NAMALWA (cell line): ENCODE measurements at regions not wholly inside any gene's neighbourhood (a gene's known extent, or its start where the extent isn't known, plus 50 kb on each side); places are given as distances from the start of the nearest gene placed in this dataset.

Experiments
- DNase-seq: peaks from one replicate; pipeline ENCODE4 v3.0.0-alpha.2; 2015; ENCODE audit warnings: low spot score

DNA sequence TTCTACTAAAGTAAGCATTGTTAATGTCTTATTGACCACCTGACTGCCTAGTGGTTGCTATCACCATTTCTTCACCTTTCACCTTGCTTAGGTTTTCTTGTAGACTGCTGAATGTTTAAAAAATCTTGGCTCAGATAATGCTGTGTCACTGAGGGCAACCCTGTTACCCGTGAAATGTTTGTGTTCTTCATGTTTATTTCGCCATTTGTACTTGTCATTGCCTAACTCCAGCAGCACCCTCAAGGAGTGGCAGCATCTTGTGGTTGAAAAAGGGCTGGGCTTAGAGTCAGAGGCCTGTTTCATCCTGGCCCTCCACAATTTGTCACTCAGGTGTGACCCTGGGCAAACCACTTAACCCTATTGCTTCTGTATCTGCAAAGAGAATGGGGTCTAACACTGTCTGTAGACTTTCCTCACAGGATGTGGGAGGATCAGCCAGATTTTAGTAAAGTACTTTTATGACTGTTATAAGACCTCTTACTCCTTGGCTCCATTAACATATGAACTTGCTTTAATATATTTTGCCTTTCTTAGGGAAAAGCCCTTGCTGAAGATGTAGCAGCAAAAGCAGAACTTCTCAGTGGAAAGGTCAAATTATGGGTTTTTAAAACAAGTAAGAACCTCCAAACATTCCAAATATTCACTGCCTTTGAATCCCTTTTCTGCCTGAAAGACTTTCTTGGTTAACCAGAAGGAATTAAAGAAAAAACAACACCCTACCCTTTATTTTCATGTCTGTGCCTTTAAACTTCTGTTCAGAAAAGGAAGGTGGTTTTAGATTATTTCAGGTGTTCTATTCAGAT, 154.5 kb upstream of the C11orf87 start:
- no peak for DNase-seq

DNA sequence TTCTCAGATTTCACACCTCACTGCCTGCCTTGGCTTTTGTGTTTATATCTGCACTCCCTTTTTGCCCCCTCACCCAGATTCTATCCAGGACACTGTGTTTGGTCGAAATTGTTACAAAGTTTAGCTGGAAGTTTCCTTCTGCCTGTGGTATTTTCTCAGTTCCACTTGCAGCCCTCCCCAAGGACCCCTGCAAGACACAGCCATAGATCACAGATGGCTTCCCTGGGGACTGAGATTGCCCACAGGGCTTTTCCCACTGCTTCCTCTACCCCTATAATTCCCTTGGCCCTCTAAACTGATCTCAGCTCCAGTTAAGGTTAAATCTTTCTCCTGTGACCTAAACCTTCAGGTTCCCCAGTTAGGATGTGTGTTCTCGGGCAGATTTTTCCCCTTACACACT, 146.1 kb upstream of the C11orf87 start:
- no peak for DNase-seq

DNA sequence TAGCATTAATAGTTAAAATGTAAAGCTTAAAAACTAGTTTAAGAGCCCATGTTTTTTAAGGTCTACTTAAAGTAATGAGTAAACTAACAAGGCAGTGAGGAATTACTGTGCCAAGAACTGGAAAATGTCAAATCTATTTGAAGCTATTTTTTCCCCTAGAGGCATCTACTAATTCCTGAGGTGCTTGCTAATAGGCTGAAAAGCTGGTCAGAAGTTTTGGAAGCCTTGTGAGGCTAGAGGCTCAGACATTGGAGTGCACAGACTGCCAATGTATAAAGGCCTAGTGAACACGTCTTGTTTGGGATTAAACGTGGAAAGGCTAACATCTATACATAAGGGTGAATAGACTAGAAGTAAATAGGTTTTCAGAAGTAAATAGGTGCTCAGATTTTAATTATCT, 136.5 kb upstream of the C11orf87 start:
- DNase-seq: no peak

DNA sequence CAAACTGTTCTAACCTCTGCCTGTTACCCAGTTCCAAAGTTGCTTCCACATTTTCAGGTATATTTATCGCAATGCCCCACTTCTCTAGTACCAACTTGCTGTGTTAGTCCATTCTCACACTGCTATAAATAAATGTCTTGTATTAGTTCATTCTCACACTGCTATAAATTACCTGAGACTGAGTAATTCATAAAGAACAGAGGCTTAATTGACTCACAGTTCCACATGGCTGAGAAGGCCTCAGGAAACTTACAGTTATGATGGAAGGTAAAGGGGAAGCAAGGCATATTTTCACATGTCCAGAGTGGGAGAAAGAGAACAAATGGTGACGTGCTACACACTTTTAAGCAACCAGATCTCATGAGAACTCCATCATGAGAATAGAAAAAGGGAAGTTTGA, 130.4 kb upstream of the C11orf87 start:
- no peak for DNase-seq

DNA sequence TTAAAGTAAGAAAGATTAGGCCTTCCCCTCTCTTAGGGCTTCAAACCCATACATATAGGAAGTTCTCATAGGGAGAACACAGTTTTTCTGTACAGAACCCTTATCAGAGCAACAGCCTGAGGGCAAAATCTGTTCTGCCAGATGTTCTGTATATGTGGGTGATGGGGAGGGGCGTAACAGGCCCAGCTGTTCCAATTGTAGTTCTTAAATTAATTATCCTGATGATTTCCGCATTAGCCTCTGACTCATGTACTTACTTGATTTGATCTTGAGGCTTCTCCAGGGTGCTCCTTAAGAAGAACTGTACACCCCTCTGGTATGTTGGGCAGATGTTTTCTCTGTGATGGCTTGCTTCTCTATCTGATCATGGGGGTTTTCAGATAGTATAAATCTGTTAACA, 123.1 kb upstream of the C11orf87 start:
- DNase-seq: no peak

DNA sequence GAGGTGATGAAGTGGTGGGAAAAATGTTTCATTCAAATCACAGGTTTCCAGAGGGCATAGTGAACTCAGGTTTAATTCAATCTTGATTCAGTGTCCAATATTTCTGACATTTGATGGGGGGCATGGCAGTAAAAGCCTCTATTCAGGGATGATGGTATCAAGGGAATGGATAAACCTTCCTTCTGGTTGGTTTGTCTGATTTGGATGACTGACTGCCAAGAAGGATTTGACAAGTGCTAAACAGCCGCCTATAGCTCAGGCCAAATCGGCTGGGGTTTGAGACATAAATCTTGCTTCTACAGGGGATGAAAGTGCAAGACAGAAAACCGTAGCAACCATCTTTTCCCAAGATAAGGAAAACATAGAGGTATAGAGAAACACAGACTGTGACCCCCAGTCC, 121.8 kb upstream of the C11orf87 start:
- no peak for DNase-seq

DNA sequence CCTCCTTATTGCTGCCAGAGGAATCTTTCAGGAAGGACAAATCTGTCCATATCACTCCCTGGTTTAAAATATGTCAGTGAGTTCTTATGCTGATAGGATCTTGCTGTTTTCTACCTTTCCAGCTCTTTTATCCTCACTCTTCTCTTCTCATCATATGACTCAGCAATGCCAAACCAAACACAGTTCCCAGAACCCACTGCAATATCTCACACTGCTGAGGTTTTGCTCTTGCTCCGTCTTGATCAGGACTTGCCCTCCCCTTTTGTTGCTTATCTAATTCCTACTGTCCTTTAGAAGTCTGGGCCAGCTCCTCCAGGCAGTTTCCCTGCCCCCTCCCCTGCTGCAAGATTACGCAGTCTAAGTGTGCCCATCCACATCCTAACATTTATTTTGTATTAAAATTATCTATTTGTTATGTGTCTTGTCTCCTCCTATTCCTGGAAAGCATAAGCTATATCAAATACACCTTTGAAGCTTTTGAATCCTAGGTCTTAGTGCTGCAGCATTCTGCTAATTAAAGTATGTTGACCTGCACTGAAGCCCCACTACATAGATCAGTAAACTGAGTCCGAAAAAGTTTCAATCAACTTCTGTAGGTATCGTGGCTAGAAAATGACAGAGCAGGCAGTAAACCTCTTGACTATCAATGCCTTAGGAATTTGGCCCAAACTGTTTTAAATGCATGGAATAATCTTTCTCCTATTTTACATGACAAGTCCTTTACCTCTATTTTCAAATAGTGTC, 119.2 kb upstream of the C11orf87 start:
- DNase-seq: no peak

DNA sequence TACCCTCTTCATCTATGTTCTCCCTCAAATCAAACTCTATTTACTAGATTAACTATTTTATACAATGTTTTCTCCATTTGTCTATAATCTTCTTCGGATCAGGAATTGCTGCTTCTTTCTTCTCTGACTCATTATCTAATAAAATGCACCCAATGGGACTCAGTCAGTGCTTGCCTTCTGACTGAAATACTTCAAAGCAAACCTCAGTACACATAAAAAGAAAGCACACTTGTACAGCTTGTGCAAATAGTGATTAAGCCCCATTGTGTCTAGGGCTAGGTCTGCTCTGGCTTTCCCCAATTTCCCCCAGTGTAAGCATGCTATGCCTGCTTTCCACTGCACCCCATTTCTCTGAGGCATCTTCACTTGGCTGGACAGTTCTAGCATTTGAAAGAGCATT, 118.6 kb upstream of the C11orf87 start:
- DNase-seq: no peak

DNA sequence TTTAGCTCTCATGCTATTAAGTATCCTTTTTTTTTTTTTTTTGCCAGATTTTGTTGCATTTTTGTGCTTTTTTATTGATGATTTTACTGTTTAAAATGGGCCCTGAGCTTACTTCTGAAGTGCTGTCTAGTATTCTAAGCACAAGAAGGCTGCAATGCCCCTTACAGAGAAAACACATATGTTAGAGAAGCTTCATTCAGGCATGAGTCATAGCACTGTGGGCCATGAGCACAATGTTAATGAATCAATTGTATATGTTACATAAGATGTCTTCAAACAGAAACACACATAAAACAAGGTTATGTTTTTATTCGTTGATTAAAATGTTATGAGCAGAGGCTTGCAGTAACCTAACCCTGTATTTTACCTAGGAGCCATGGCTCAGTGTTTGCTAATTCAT, 117.8 kb upstream of the C11orf87 start:
- no peak for DNase-seq

DNA sequence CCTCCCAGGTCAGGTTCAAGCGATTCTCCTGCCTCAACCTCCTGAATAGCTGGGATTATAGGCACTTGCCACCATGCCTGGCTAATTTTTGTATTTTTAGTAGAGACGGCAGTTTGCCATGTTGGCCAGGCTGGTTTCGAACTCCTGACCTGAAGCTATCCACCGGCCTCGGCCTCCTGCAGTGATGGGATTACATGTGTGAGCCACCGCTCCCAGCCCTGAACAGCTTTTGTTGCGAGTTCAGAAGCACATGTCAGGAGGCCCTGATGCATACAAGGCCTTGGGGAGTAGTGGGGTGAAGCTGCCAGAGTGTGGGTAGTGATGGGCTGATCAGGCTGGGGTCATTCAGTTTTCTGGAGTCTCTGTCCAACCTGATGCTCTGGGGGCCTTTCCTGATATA, 117.0 kb upstream of the C11orf87 start:
- DNase-seq: no peak

DNA sequence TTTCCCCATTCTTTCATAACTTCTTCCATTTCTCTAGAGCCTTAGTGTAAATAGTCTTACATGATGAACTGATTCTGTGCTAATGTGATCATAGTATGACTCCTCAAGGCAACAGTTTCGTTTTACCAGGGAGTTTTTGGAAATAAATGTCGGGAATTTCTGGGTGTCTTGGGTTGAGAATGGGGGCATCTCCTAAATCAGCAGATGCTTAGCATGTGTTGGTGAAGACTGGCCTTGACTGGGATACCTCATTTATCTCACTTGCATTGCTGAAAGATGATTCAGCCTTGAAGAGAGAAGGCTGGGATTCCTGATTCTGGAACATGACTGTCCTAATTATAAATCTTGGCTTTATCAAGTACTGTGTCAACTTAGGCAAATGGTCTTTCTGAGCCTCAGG, 115.7 kb upstream of the C11orf87 start:
- no peak for DNase-seq

DNA sequence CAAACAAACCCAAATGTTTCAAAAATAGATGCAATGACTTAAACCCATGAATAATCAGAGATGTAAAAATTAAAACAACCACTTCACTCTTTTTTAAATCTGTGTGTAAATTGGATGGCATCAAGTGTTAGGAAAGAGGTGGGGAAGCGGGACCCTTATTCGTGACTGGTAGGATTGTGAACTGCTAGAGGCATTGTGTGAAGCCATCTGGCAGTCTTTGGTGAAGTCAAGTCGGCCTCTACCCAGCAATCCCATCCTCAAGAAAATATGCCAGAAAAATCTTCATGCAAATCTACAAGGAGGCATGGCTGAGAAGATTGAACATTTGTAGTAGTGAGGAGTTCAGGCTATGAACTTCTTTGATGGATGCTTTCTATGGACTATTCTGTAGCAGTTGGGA, 114.6 kb upstream of the C11orf87 start:
- DNase-seq: no peak

DNA sequence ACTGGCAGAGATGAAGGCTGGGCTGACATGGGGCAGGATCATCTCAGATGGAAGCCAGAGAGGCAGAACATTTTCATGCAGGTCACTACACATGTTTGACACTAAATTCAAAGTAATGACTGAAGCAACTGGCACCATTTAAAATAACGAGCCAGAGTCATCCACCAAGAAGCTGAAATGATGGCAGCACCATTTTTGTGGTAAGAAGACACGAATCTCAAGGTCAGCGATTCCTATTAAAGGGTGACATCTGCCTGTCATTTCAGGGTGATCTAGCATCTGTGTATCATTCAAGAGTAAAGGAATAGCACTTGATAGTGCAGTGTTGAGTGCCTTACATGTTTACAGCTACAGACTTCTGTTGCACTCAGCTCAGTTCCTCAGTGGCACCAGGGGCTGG, 113.4 kb upstream of the C11orf87 start:
- no peak for DNase-seq

DNA sequence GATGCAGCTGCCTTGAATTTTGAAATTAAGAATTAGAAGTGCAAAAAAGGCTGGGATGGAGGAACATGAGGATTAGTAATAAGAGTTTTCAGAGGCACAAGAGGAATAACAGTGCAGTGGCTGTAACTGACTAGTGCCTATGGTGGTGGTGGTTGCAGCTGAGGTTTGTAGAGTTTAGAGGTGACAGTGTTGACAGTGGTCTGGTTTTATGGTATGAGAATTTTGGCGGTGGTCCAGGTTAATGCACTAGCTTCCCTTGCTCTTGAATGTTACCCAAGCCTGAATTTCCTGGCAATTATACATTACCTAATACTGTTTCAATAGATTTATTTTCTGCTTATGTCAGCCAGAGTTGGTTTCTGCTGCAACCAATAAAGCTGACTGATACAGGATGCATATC, 112.8 kb upstream of the C11orf87 start:
- no peak for DNase-seq

DNA sequence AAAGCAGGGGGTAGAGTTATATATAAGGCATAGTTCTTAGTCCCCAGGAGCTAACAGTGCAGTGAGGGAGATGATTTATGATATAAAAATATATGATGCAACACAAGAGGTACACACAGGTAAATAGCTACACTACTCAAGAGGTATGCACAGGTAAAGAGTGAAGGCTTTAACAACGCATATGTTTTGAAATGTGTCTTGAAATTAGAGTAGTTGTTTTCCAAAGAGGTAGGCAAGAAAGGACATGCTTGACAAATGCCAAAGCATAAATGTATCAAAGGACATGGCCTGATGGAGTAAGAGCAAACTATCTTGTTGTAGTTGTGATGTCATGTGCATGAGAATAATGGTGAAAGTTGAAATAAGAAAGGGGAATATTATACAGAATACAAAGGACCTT, 104.3 kb upstream of the C11orf87 start:
- DNase-seq: no peak

DNA sequence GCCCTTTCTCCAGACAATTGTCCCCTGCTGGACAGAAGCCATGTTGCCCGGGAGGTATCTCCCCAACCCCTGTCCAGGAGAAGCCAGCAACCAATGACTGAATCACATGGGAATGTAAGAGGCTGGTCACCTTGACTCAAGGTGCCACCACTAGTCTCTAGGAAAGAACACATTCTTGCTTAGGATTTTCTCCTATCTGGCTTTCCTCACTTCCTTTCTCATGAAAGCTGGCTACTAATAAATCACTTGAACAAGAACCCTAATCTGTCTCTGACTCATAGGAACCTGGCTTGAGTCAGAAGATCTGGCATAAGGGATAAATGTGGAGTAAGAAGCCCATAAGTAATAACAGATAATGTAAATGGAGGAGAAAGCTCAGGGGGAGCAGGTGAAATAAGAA, 101.4 kb upstream of the C11orf87 start:
- DNase-seq: no peak

DNA sequence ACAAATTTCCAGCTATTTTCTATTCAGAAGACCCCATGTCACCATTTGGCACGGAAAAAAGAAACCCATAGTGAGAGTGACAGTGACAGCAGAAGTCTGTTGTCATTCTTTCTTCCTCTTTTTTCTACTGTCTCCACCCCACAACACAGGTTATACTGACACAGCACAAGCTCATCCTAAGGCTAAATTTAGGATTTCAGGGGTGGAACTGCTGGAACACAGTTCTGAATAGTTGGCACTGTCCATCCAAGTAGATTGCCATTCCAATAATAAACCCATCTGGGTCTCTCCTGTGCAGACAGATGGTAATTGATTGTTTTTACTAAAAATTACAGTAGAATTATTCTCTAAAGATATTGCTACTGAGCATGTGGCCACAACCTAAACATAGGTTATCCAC, 95.2 kb upstream of the C11orf87 start:
- DNase-seq: no peak

DNA sequence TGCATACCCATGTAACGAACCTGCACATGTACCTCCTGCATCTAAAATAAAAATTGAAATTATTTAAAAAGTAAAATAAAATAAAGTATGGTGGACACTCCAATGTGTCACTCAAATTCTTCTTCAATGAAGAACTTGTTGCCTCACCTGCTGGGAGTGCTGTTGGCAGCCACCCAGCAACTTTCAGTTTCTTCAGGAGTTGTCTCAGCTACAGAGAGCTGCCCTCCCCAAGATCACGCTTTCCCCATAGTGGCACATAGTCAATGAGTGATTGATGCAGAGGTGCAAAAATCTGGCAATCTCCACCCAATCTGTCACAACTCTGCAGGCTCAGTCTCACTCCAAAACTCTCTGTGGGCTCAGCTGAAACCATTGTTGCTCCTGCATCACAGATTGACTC, 92.3 kb upstream of the C11orf87 start:
- no peak for DNase-seq

DNA sequence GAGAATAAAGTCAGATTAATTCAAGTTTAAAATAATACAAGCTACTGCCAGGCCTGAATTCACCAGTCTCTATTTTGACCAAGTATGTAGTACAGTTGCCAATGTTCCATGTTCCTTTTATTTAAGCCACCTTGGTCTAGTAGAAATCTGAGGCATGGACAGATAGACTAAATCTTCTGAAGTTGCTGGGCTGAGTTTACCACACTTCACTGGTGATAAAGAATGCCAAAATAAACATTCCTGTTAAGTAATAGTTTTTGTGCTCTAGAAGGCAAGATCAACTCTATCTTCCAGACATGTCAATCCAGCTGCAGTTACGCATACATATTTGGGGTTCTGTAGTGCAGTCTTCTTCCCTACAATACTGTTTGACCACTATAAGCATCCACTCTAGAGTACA, 83.9 kb upstream of the C11orf87 start:
- no peak for DNase-seq

DNA sequence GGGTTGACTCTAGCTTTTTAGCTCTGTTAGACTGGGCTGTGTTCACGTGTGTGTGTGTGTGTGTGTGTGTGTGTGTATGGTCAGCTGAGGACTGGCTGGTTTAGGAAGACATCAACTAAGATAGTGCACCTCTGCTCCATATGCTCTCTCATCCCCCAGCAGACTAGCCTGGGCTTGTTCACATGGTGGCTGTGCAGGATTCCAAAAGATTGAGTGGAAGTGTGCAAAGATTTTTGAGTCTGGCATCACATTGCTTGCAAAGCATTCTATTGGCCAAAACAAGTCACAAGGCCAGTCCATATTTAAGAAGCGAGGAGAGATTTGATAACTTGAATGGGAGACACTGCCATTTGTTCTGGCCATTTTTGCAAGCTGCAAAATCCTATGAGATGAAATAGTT, 79.7 kb upstream of the C11orf87 start:
- no peak for DNase-seq

DNA sequence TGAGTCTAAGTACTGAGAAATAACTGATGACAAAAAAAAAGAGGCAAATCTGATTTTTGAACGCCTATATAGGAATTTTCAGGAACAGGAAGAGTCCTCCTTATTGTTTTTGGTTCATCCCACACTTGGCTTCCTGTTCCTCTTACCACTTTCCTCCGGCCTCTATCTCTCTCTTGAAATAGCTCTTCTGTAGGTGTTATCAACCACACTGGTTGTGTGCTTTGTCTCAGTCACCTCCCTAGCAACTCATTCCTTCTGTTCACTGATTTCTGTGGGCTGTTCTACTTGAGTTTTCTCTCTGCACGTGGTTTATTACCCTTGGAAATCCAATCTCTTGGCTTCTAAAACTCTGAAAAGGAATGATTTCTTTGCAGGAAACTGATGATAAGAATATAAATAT, 78.7 kb upstream of the C11orf87 start:
- DNase-seq: no peak

DNA sequence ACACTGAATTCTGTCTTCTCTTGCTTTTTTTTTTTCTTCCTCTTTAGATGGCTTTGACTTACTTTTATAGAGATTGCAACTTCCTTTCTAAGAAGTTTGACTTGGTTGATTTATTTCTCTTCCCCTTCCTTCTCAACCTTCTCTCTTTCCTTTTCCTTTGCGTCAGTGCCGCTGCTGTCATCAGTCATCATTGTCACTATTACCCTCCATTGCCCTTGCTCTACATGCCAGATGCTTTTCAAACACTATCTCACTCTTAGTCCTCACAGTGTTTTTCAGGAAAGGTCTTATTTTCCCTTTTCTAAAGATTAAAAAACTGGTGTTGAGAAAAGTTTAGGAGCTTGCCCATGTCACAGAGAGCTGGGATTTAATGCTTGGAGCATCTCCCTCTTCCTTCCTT, 74.7 kb upstream of the C11orf87 start:
- DNase-seq: no peak

DNA sequence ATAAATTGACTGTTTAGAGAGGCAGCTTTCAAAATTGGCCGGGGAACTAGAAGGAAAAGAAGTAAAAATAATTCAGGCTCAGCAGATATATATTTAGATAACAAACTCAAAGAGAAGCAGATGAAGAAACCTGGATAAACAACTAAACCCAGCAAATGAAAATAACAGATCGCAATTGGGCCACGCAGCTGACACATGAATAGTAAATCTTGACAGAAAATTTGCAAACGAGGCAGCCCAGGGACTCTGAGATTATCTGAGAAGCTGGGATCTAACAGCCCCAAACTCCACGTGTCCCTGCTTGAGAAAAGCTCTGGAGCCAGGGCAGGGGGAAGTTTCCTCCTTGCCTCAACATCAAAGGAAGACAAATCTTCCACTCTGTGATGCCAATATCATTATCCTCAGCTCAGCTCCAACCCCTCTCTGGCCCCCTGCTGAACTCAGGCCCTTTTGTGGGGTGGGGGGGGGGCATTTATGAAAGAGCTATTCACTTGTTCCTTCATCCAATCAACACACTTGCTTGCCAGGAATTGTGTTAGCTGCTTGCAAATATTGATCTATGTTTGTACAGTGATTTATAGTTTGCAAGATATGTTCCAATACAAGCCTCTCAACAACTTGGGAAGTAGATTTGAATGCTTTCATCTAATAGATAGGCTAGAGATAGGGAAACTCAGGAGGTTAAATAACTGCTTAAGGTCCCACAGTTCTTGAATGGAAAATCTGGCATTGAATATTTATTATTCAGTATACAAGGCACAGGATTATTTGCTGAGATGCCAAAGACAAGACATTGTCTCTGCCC, 72.5 kb upstream of the C11orf87 start:
- DNase-seq: no peak
